ENCODE measurements at regions not wholly inside any gene's neighbourhood (a gene's known extent, or its start where the extent isn't known, plus 50 kb on each side); places are given as distances from the start of the nearest gene placed in this dataset.

- Histone ChIP-seq H3K36me3 (ENCODE audit: control insufficient read depth in 2 of 2, extremely low read depth in 1 of 2, insufficient read depth in 2 of 2, low read length in 2 of 2) (no peaks in the 10 kb centered on the region), H3K9me3 (replicated peaks; ENCODE audit: control insufficient read depth, insufficient read depth, low read length) (no peaks in the 10 kb centered on the region), H3K4me3 (replicated peaks in 1 of 3; ENCODE audit: insufficient read depth in 1 of 3, low read depth in 1 of 3, low read length in 3 of 3) (no peak overlapping the region), H3K9me1 (replicated peaks; ENCODE audit: control insufficient read depth, extremely low read depth, insufficient read depth, low read length) (no peaks in the 10 kb centered on the region), H4K20me1 (replicated peaks; ENCODE audit: control insufficient read depth, extremely low read depth, insufficient read depth, low read length) (no peaks in the 10 kb centered on the region), H3K27me3 (ENCODE audit: control insufficient read depth in 2 of 2, insufficient read depth in 2 of 2, low read length in 2 of 2) (no peaks in the 10 kb centered on the region), H2AFZ (ENCODE audit: low read depth, low read length) (no peak overlapping the region), H3K79me2 (ENCODE audit: control insufficient read depth, insufficient read depth, low read length) (no peaks in the 10 kb centered on the region), H3K4me1 (ENCODE audit: control insufficient read depth, extremely low read depth, insufficient read depth, low read length) (no peaks in the 10 kb centered on the region), H3K27ac (ENCODE audit: insufficient read depth, low read depth, low read length) (no peak overlapping the region), H3K4me2 (ENCODE audit: insufficient read depth, low read length) (no peak overlapping the region), H3K9ac (replicated peaks; ENCODE audit: extremely low read depth, insufficient read depth, low read length) (no peak overlapping the region)
- ChIA-PET CTCF (no interaction called here), POLR2A (no interaction called here)
- no peak for DNase-seq (ENCODE audit: low read depth, low spot score)
- dilution Hi-C loops (cut with MboI; ENCODE audit: extremely low pct_ligation_motif_present, low sequenced_read_pairs) (no loop called here), intact Hi-C loops (cut with micrococcal nuclease) (no loop called here)
- no peak for FAIRE-seq
- TF ChIP-seq CTCF (IDR thresholded peaks at IDR 0.05; ENCODE audit: extremely low read depth in 1 of 2, insufficient read depth in 1 of 2, low read depth in 1 of 2, low read length in 2 of 2): no peak
- no peak for TF ChIP-seq MAX (IDR thresholded peaks at IDR 0.05; ENCODE audit: insufficient read depth, insufficient read length)
- no TSS peak for BruUV-seq (replicated peaks)
Observed at GRCh38 chr4:83855044-83855443, 319.1 kb downstream of the GPAT3 start.

GRCh38 chr4:83852085-83852451 lies 316.2 kb downstream of the GPAT3 start:
- DNase-seq (ENCODE audit: low read depth, low spot score): no peak
- Histone ChIP-seq H3K36me3 (ENCODE audit: control insufficient read depth in 2 of 2, extremely low read depth in 1 of 2, insufficient read depth in 2 of 2, low read length in 2 of 2) (no peaks in the 10 kb centered on the region), H3K27ac (ENCODE audit: insufficient read depth, low read depth, low read length) (no peak overlapping the region), H3K9me1 (replicated peaks; ENCODE audit: control insufficient read depth, extremely low read depth, insufficient read depth, low read length) (no peaks in the 10 kb centered on the region), H3K4me2 (ENCODE audit: insufficient read depth, low read length) (no peak overlapping the region), H3K27me3 (ENCODE audit: control insufficient read depth in 2 of 2, insufficient read depth in 2 of 2, low read length in 2 of 2) (no peaks in the 10 kb centered on the region), H3K79me2 (ENCODE audit: control insufficient read depth, insufficient read depth, low read length) (no peaks in the 10 kb centered on the region), H3K4me1 (ENCODE audit: control insufficient read depth, extremely low read depth, insufficient read depth, low read length) (no peaks in the 10 kb centered on the region), H3K9ac (replicated peaks; ENCODE audit: extremely low read depth, insufficient read depth, low read length) (no peak overlapping the region), H4K20me1 (replicated peaks; ENCODE audit: control insufficient read depth, extremely low read depth, insufficient read depth, low read length) (no peaks in the 10 kb centered on the region), H3K9me3 (replicated peaks; ENCODE audit: control insufficient read depth, insufficient read depth, low read length) (no peaks in the 10 kb centered on the region), H2AFZ (ENCODE audit: low read depth, low read length) (no peak overlapping the region), H3K4me3 (replicated peaks in 1 of 3; ENCODE audit: insufficient read depth in 1 of 3, low read depth in 1 of 3, low read length in 3 of 3) (no peak overlapping the region)
- POLR2A ChIA-PET: no interaction called here
- intact Hi-C loops (cut with micrococcal nuclease) (no loop called here), dilution Hi-C loops (cut with MboI; ENCODE audit: extremely low pct_ligation_motif_present, low sequenced_read_pairs) (no loop called here)
- CTCF ChIA-PET: no interaction called here
- TF ChIP-seq MAX (IDR thresholded peaks at IDR 0.05; ENCODE audit: insufficient read depth, insufficient read length) (no peak), JUN (IDR thresholded peaks at IDR 0.05; ENCODE audit: borderline replicate concordance, insufficient read depth, insufficient read length, low read depth) (no peak), CTCF (IDR thresholded peaks at IDR 0.05; ENCODE audit: extremely low read depth in 1 of 2, insufficient read depth in 1 of 2, low read depth in 1 of 2, low read length in 2 of 2) (no peak), POLR2A (IDR thresholded peaks at IDR 0.05; ENCODE audit: low read depth, low read length) (no peak), GATA2 (IDR thresholded peaks at IDR 0.05; ENCODE audit: insufficient read depth, insufficient read length, low read depth, low read length) (no peak), FOS (IDR thresholded peaks at IDR 0.05; ENCODE audit: borderline replicate concordance, insufficient read depth, low read length) (no peak), POLR2AphosphoS5 (IDR thresholded peaks at IDR 0.05; ENCODE audit: insufficient read depth, low read depth, low read length) (no peak), MYC (IDR thresholded peaks at IDR 0.05; ENCODE audit: low read depth, low read length) (no peak), EZH2 (IDR thresholded peaks at IDR 0.05; ENCODE audit: borderline replicate concordance, low read depth, low read length, severe bottlenecking) (no peak)
- no peak for FAIRE-seq
- no TSS peak for BruUV-seq (replicated peaks)
